Aorta (tissue), 5 donors: ENCODE measurements at regions not wholly inside any gene's neighbourhood (a gene's known extent, or its start where the extent isn't known, plus 50 kb on each side); places are given as distances from the start of the nearest gene placed in this dataset.

Experiments used
- ATAC-seq: fragments of 200-7000 bp; cut with Tn5 transposase; one replicate; pipeline ENCODE4 v1.9.1; 2022; ENCODE audit warnings: moderate library complexity; ENCODE audit not compliant: low FRiP score
- DNase-seq, 2 donors: peaks; one replicate each; pipeline ENCODE4 v3.0.0-alpha.2; 2020
- H3K27ac ChIP-seq, 2 donors: one replicate each; pipeline ENCODE4 v1.5.1; 2013; ENCODE audit warnings: low read length in 2 of 2, mild to moderate bottlenecking in 2 of 2, moderate library complexity in 2 of 2, control low read depth in 1 of 2, inconsistent platforms in 1 of 2, low read depth in 1 of 2
- H3K27me3 ChIP-seq, 2 donors: one replicate each; pipeline ENCODE4 v1.6.1; 2013; ENCODE audit warnings: control low read depth in 1 of 2, low read length in 1 of 2, mild to moderate bottlenecking in 1 of 2, moderate library complexity in 1 of 2; ENCODE audit not compliant: insufficient read depth in 2 of 2, control insufficient read depth in 1 of 2
- H3K36me3 ChIP-seq, 2 donors: one replicate each; pipeline ENCODE4 v1.6.1; 2013; ENCODE audit warnings: control low read depth in 1 of 2, low read length in 1 of 2, mild to moderate bottlenecking in 1 of 2; ENCODE audit not compliant: insufficient read depth in 2 of 2, control insufficient read depth in 1 of 2
- H3K4me1 ChIP-seq, 2 donors: one replicate each; pipeline ENCODE4 v1.6.1; 2013; ENCODE audit warnings: low read length in 2 of 2, control low read depth in 1 of 2, mild to moderate bottlenecking in 1 of 2, moderate library complexity in 1 of 2; ENCODE audit not compliant: insufficient read depth in 2 of 2, control insufficient read depth in 1 of 2
- H3K4me3 ChIP-seq, 2 donors: one replicate each; pipeline ENCODE4 v1.5.1; 2013; ENCODE audit warnings: low read length in 2 of 2, control low read depth in 1 of 2, mild to moderate bottlenecking in 1 of 2
- H3K9me3 ChIP-seq: one replicate; pipeline ENCODE4 v1.6.1; 2013; ENCODE audit warnings: mild to moderate bottlenecking, low read length; ENCODE audit not compliant: control insufficient read depth
- whole genome bisulfite sequencing, 2 donors: extraction: QIAGEN DNeasy Blood & Tissue Kit; methylation state at CpG; one replicate each; pipeline ENCODE4 v1.1.7; 2013; 5-methylcytosine and 5-hydroxymethylcytosine counted together
- intact Hi-C, 2 donors: fragments of 100-400 bp; cut with DNase I; formaldehyde crosslinking; loops; one replicate each; pipeline versions ENCODE4 v1.14.2 to v1.15.0; 2022
- donor health status: healthy with polysubstance abuse.
- donor health status: Bipolar disorder and iron deficiency.
- donor health status: DM: no; HTN: no; CAD: no.
- donor health status: DM: no; HTN: no; CAD: no.
- donor health status: DM: yes; HTN: yes; CAD: no.

- Histone ChIP-seq H3K4me1 (no peaks in the 10 kb centered on the region), H3K9me3 (peaks cover 3% of the 10 kb centered on the region), H3K27ac (no peak overlapping the region), H3K4me3 (no peak overlapping the region), H3K36me3 (no peaks in the 10 kb centered on the region), H3K27me3 (peaks cover 0 to 2% of the 10 kb centered on the region in 2 donors)
- DNase-seq, result no peak
- ATAC-seq, result no peak
- intact Hi-C loops, result no loop called here
- 80 to 86% methylated on average over 4 of the region's 4 CpGs for WGBS, 2 donors
Observed at GRCh38 chr12:97616946-97617345, 154.3 kb downstream of the RMST start.

GRCh38 chr12:97628962-97629361, 166.4 kb downstream of the RMST start:
- Histone ChIP-seq H3K27ac (no peak overlapping the region), H3K27me3 (no peaks in the 10 kb centered on the region), H3K36me3 (no peaks in the 10 kb centered on the region), H3K9me3 (no peaks in the 10 kb centered on the region), H3K4me1 (no peaks in the 10 kb centered on the region), H3K4me3 (no peak overlapping the region)
- ATAC-seq (no peak), DNase-seq (no peak)
- intact Hi-C loops, result no loop called here

GRCh38 chr12:97629382-97629781, 166.8 kb downstream of the RMST start:
- no peak overlapping the region for H3K4me3 ChIP-seq
- no peak overlapping the region for H3K27ac ChIP-seq
- no peaks in the 10 kb centered on the region for H3K9me3 ChIP-seq
- no peaks in the 10 kb centered on the region for H3K36me3 ChIP-seq
- intact Hi-C loops, result no loop called here
- DNase-seq (no peak), ATAC-seq (no peak)
- no peaks in the 10 kb centered on the region for H3K4me1 ChIP-seq
- H3K27me3 ChIP-seq, result no peaks in the 10 kb centered on the region

- ATAC-seq, result no peak
- no peaks in the 10 kb centered on the region for H3K27me3 ChIP-seq
- no peaks in the 10 kb centered on the region for H3K36me3 ChIP-seq
- H3K9me3 ChIP-seq, result no peaks in the 10 kb centered on the region
- H3K4me3 ChIP-seq, result no peak overlapping the region
- no peak for DNase-seq
- no peak overlapping the region for H3K27ac ChIP-seq
- WGBS, 2 donors, result 78 to 80% methylated on average over 2 of the region's 2 CpGs
- intact Hi-C loops, result no loop called here
- no peaks in the 10 kb centered on the region for H3K4me1 ChIP-seq
Observed at GRCh38 chr12:97630356-97630755, 167.8 kb downstream of the RMST start.

GRCh38 chr12:97630875-97631274, 168.3 kb downstream of the RMST start:
- H3K27ac ChIP-seq, result no peak overlapping the region
- no peaks in the 10 kb centered on the region for H3K4me1 ChIP-seq
- no peak for ATAC-seq
- intact Hi-C loops, result no loop called here
- no peaks in the 10 kb centered on the region for H3K36me3 ChIP-seq
- DNase-seq, result no peak
- 20 to 42% methylated on average over 4 of the region's 4 CpGs for WGBS, 2 donors
- H3K4me3 ChIP-seq, result no peak overlapping the region
- no peaks in the 10 kb centered on the region for H3K27me3 ChIP-seq
- no peaks in the 10 kb centered on the region for H3K9me3 ChIP-seq

GRCh38 chr12:97637770-97638169, 175.2 kb downstream of the RMST start:
- Histone ChIP-seq H3K27ac (no peak overlapping the region), H3K4me3 (no peak overlapping the region), H3K4me1 (no peaks in the 10 kb centered on the region), H3K36me3 (no peaks in the 10 kb centered on the region), H3K27me3 (no peaks in the 10 kb centered on the region), H3K9me3 (no peaks in the 10 kb centered on the region)
- no peak for ATAC-seq
- intact Hi-C loops, result no loop called here
- 80 to 81% methylated on average over 3 of the region's 3 CpGs for WGBS, 2 donors
- DNase-seq, result no peak

- H3K27me3 ChIP-seq, result no peaks in the 10 kb centered on the region
- no peaks in the 10 kb centered on the region for H3K36me3 ChIP-seq
- no peak overlapping the region for H3K27ac ChIP-seq
- no peak overlapping the region for H3K4me3 ChIP-seq
- no peaks in the 10 kb centered on the region for H3K4me1 ChIP-seq
- DNase-seq, result no peak
- no peak for ATAC-seq
- intact Hi-C loops, result no loop called here
- WGBS, 2 donors, result 65% methylated on average over 2 of the region's 2 CpGs
- no peaks in the 10 kb centered on the region for H3K9me3 ChIP-seq
Observed at GRCh38 chr12:97638739-97639138, 176.1 kb downstream of the RMST start.

GRCh38 chr12:97639702-97640101, 177.1 kb downstream of the RMST start:
- ATAC-seq (no peak), DNase-seq (no peak)
- 69 to 89% methylated on average over 1 of the region's 1 CpG for WGBS, 2 donors
- Histone ChIP-seq H3K27ac (no peak overlapping the region), H3K9me3 (no peaks in the 10 kb centered on the region), H3K36me3 (no peaks in the 10 kb centered on the region), H3K4me1 (no peaks in the 10 kb centered on the region), H3K4me3 (no peak overlapping the region), H3K27me3 (no peaks in the 10 kb centered on the region)
- intact Hi-C loops, result no loop called here

GRCh38 chr12:97640826-97641225, 178.2 kb downstream of the RMST start:
- no peak overlapping the region for H3K27ac ChIP-seq
- no peaks in the 10 kb centered on the region for H3K36me3 ChIP-seq
- H3K27me3 ChIP-seq, result no peaks in the 10 kb centered on the region
- H3K9me3 ChIP-seq, result no peaks in the 10 kb centered on the region
- DNase-seq (no peak), ATAC-seq (no peak)
- H3K4me1 ChIP-seq, result no peaks in the 10 kb centered on the region
- intact Hi-C loops, result no loop called here
- 81 to 82% methylated on average over 6 of the region's 6 CpGs for WGBS, 2 donors
- no peak overlapping the region for H3K4me3 ChIP-seq
